ENCODE measurements at regions not wholly inside any gene's neighbourhood (a gene's known extent, or its start where the extent isn't known, plus 50 kb on each side); places are given as distances from the start of the nearest gene placed in this dataset.

DNA sequence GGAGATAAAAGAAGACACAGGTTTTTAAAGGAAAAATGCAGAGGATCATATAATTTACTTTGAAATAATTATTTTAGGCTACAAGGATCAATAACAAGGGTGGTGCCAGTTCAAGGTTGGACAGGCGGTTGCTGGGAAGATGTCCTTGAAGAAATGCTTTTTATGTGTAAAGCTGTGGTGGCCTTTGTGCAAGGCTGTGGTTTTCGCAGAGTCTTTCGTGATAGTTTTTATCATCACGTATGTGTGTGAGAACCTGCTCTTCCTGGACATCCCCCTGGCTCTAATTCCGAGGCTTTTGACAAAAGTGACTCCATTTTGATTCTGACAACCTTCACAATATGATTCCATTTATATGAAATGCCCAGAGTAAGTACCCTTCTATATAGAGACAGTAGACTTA is 85.8 kb upstream of the COG2 start:
- no peak for TF ChIP-seq RCOR1 (IDR thresholded peaks at IDR 0.05; ENCODE audit: low read depth, low read length)
- TF ChIP-seq EP300 (IDR thresholded peaks at IDR 0.05), result no peak
- TF ChIP-seq, protein P1, sequence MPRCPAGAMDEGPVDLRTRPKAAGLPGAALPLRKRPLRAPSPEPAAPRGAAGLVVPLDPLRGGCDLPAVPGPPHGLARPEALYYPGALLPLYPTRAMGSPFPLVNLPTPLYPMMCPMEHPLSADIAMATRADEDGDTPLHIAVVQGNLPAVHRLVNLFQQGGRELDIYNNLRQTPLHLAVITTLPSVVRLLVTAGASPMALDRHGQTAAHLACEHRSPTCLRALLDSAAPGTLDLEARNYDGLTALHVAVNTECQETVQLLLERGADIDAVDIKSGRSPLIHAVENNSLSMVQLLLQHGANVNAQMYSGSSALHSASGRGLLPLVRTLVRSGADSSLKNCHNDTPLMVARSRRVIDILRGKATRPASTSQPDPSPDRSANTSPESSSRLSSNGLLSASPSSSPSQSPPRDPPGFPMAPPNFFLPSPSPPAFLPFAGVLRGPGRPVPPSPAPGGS (IDR thresholded peaks at IDR 0.05), result no peak
- TF ChIP-seq HOXB13 (CRISPR knock-in tag; IDR thresholded peaks at IDR 0.05; ENCODE audit: low read depth), result no peak
- no peak for TF ChIP-seq PHF8 (IDR thresholded peaks at IDR 0.05; ENCODE audit: borderline replicate concordance, low read depth)
- TF ChIP-seq CEBPB (IDR thresholded peaks at IDR 0.05), result no peak
- TF ChIP-seq CBX2 (IDR thresholded peaks at IDR 0.05; ENCODE audit: borderline replicate concordance, low read depth), result no peak
- no peak for TF ChIP-seq ZSCAN20 (CRISPR knock-in tag; IDR thresholded peaks at IDR 0.05)
- no peak for TF ChIP-seq RAD21 (conservative IDR thresholded peaks at IDR 0.05 in 1 of 2, IDR thresholded peaks at IDR 0.05 in 1 of 2)
- TF ChIP-seq MAZ (IDR thresholded peaks at IDR 0.05; ENCODE audit: borderline replicate concordance, low read depth, low read length), result no peak
- no peak for TF ChIP-seq SMC3 (IDR thresholded peaks at IDR 0.05)
- TF ChIP-seq KDM1A (IDR thresholded peaks at IDR 0.05; ENCODE audit: low read depth), result no peak
- no peak for TF ChIP-seq MAFK (IDR thresholded peaks at IDR 0.05; ENCODE audit: partially characterized antibody)
- no peak for TF ChIP-seq HDAC2 (IDR thresholded peaks at IDR 0.05)
